ENCODE measurements at regions not wholly inside any gene's neighbourhood (a gene's known extent, or its start where the extent isn't known, plus 50 kb on each side); places are given as distances from the start of the nearest gene placed in this dataset.

GRCh38 chr11:70883323-70883940, 368.9 kb downstream of the SHANK2 start:
- ChIA-PET CTCF (ENCODE audit: low intra/inter-chr PET ratio, low total read pairs) (no interaction called here), POLR2A (no interaction called here)
- in situ Hi-C loops (cut with HindIII; ENCODE audit: extremely low pct_ligation_motif_present, low pct_unique_long_range_greater_than_20kb) (no loop called here), intact Hi-C loops (cut with micrococcal nuclease; ENCODE audit: unreplicated experiment) (no loop called here)
- no peak overlapping the region for H3K9ac ChIP-seq (ENCODE audit: insufficient read depth, low read depth, low read length)
- TF ChIP-seq SP4 (CRISPR knock-in tag; IDR thresholded peaks at IDR 0.05): no peak
- peak; percentile 61 for TF ChIP-seq HNF4A (CRISPR knock-in tag; IDR thresholded peaks at IDR 0.05)
- 0 out of 2 replicates have a peak, but pooled peaks have one; percentile 23 for TF ChIP-seq HNF4G (IDR thresholded peaks at IDR 0.05; ENCODE audit: borderline replicate concordance, low read depth, low read length)
- TF ChIP-seq HNF4G (CRISPR knock-in tag; IDR thresholded peaks at IDR 0.05; ENCODE audit: borderline replicate concordance, low read depth): no peak
- no peaks in the 10 kb centered on the region for H3K27me3 ChIP-seq (ENCODE audit: control insufficient read depth in 1 of 2, insufficient read depth in 2 of 2, low read length in 2 of 2)
- H3K36me3 ChIP-seq (replicated peaks in 1 of 2; ENCODE audit: control insufficient read depth in 1 of 2, insufficient read depth in 2 of 2, low read length in 2 of 2): peaks cover 8 to 24% of the 10 kb centered on the region in 2 experiments; a peak in 4 of 5 replicates
- peaks cover 14% of the 10 kb centered on the region for H3K4me1 ChIP-seq (ENCODE audit: insufficient read depth, low read length)
- no peak for DNase-seq (ENCODE audit: low spot score)
- peaks cover 10% of the 10 kb centered on the region; the same call in 1 of the 2 replicates for H4K20me1 ChIP-seq (ENCODE audit: insufficient read depth, low read length)
- H3K79me2 ChIP-seq (ENCODE audit: insufficient read depth, low read length): no peaks in the 10 kb centered on the region
- no peak for FAIRE-seq
- no peak overlapping the region for H3K4me3 ChIP-seq (replicated peaks in 1 of 3; ENCODE audit: insufficient read depth in 1 of 3, low read depth in 2 of 3, low read length in 3 of 3)
- 90% methylated on average over 11 of the region's 11 CpGs for WGBS (ENCODE audit: low lambda C conversion rate)
- BruUV-seq (replicated peaks): no TSS peak
- H3K4me2 ChIP-seq (ENCODE audit: low read depth, low read length): no peak overlapping the region
- H3K9me3 ChIP-seq (ENCODE audit: low read length): no peaks in the 10 kb centered on the region
- H3K27ac ChIP-seq (ENCODE audit: extremely low read length, insufficient read depth, low read length): no peak overlapping the region
- no peak overlapping the region for H2AFZ ChIP-seq (ENCODE audit: low read length)
- ATAC-seq: peak; percentile 47

GRCh38 chr11:70883973-70884623, 368.3 kb downstream of the SHANK2 start:
- intact Hi-C loops (cut with micrococcal nuclease; ENCODE audit: unreplicated experiment): no loop called here
- peaks cover 10 to 28% of the 10 kb centered on the region in 2 experiments for H3K36me3 ChIP-seq (replicated peaks in 1 of 2; ENCODE audit: control insufficient read depth in 1 of 2, insufficient read depth in 2 of 2, low read length in 2 of 2)
- TF ChIP-seq EHMT2 (IDR thresholded peaks at IDR 0.05; ENCODE audit: borderline replicate concordance, low read depth, low read length) (no peak), SUZ12 (IDR thresholded peaks at IDR 0.05; ENCODE audit: low read depth, low read length) (no peak)
- H3K27ac ChIP-seq (ENCODE audit: extremely low read length, insufficient read depth, low read length): no peak overlapping the region
- H3K9me3 ChIP-seq (ENCODE audit: low read length): no peaks in the 10 kb centered on the region
- ChIA-PET CTCF (ENCODE audit: low intra/inter-chr PET ratio, low total read pairs) (no interaction called here), POLR2A (no interaction called here)
- H4K20me1 ChIP-seq (ENCODE audit: insufficient read depth, low read length): peaks cover 10% of the 10 kb centered on the region; the same call in 1 of the 2 replicates
- no peak overlapping the region for H3K4me3 ChIP-seq (replicated peaks in 1 of 3; ENCODE audit: insufficient read depth in 1 of 3, low read depth in 2 of 3, low read length in 3 of 3)
- 96% methylated on average over 8 of the region's 12 CpGs for WGBS (ENCODE audit: low lambda C conversion rate)
- H3K4me2 ChIP-seq (ENCODE audit: low read depth, low read length): no peak overlapping the region
- FAIRE-seq: no peak
- peak; percentile 16; the same call in 2 of the 3 replicates for ATAC-seq
- no peak for DNase-seq (ENCODE audit: low spot score)
- no peak overlapping the region for H3K9ac ChIP-seq (ENCODE audit: insufficient read depth, low read depth, low read length)
- no peaks in the 10 kb centered on the region for H3K79me2 ChIP-seq (ENCODE audit: insufficient read depth, low read length)
- H3K4me1 ChIP-seq (ENCODE audit: insufficient read depth, low read length): peaks cover 14% of the 10 kb centered on the region
- BruUV-seq (replicated peaks): no TSS peak
- no peaks in the 10 kb centered on the region for H3K27me3 ChIP-seq (ENCODE audit: control insufficient read depth in 1 of 2, insufficient read depth in 2 of 2, low read length in 2 of 2)
- in situ Hi-C loops (cut with HindIII; ENCODE audit: extremely low pct_ligation_motif_present, low pct_unique_long_range_greater_than_20kb): no loop called here
- no peak overlapping the region for H2AFZ ChIP-seq (ENCODE audit: low read length)
